ENCODE measurements at regions not wholly inside any gene's neighbourhood (a gene's known extent, or its start where the extent isn't known, plus 50 kb on each side); places are given as distances from the start of the nearest gene placed in this dataset.

DNA sequence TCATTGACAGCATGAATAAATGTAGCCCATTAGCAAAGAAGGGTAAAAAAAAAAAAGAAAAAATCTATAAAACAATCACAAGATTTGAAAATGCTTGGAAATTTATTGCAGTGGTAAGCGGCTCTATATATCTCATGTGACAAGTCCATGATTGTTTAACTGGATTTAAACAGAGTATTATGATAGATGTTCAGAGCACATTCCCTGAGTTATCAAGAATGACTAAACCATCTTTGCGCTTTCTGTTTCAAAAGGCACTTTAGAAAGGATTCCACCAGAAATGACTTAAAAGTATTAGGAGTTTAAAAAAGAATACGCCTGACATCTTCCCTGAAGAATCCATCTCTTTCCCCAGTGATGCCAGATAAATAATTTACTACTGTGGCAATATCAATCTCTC, 409.5 kb upstream of the UBE2E3 start:
- TF ChIP-seq, protein P1, sequence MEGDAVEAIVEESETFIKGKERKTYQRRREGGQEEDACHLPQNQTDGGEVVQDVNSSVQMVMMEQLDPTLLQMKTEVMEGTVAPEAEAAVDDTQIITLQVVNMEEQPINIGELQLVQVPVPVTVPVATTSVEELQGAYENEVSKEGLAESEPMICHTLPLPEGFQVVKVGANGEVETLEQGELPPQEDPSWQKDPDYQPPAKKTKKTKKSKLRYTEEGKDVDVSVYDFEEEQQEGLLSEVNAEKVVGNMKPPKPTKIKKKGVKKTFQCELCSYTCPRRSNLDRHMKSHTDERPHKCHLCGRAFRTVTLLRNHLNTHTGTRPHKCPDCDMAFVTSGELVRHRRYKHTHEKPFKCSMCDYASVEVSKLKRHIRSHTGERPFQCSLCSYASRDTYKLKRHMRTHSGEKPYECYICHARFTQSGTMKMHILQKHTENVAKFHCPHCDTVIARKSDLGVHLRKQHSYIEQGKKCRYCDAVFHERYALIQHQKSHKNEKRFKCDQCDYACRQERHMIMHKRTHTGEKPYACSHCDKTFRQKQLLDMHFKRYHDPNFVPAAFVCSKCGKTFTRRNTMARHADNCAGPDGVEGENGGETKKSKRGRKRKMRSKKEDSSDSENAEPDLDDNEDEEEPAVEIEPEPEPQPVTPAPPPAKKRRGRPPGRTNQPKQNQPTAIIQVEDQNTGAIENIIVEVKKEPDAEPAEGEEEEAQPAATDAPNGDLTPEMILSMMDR (IDR thresholded peaks at IDR 0.05) = no peak
- no peak for TF ChIP-seq ZFX (IDR thresholded peaks at IDR 0.05; ENCODE audit: borderline replicate concordance)
- no peak overlapping the region for H3K27ac ChIP-seq

GRCh38 chr2:180564051-180564450, 416.4 kb upstream of the UBE2E3 start:
- TF ChIP-seq, protein P1 (IDR thresholded peaks at IDR 0.05) = no peak
- TF ChIP-seq ZFX (IDR thresholded peaks at IDR 0.05; ENCODE audit: borderline replicate concordance) = no peak
- H3K27ac ChIP-seq = no peak overlapping the region

DNA sequence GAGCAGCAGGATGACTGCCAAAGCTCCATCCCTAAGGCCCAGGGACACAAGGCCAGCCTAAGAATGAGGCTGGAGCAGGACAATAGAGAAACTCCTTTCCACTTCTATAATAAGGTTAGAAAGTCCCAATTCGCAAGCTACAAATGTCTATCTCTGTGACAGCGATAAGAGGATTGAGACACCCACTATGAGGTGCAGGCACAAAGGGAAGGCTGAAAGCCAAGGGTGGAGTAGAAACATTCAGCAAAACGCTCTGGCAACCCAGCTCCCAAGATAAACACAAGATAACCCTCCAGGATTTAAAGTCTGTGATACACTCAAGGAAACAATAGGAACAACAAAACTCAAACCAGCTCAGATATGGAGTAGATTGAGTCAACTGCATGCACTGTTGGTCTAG, 418.0 kb upstream of the UBE2E3 start:
- H3K27ac ChIP-seq = no peak overlapping the region
- TF ChIP-seq, protein P1 (IDR thresholded peaks at IDR 0.05) = no peak
- TF ChIP-seq ZFX (IDR thresholded peaks at IDR 0.05; ENCODE audit: borderline replicate concordance) = no peak

DNA sequence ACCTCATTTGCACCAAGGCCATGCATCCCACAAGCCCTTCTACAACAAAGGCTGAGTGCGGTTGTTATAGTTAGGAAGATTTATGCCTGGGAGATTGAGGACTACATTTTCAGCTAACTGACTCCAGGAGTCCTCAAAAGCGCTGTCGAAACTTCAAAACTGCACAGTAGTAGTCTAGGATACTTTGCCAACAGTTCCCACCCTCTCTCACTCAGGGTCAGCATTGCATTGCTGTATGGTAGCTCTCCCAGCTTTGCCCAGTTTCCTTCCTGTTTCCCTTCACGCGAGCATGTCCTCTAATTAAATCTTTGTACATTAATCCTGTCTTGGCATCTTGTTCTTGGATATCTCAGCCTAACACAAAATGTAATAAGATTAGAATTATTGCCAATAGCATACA, 420.6 kb upstream of the UBE2E3 start:
- TF ChIP-seq, protein P1 (IDR thresholded peaks at IDR 0.05) = no peak
- no peak for TF ChIP-seq ZFX (IDR thresholded peaks at IDR 0.05; ENCODE audit: borderline replicate concordance)
- no peak overlapping the region for H3K27ac ChIP-seq

DNA sequence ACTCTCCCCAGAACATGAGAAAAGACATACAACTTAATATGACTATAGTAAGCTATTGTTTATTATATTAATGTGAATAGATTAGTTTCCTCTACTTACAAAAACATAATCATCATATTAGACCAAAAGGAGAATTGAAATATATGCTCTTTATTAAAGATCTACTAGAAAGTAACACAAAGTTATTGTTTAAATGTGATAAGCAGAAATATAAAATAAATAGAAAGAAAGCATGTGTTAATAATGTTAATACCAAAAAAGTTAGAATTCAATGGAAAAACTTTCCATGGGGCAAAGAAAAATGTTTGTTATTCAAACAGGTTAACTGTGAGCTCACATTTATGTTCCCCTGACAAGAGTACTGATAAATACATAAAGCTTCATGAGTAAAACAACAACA, 421.4 kb upstream of the UBE2E3 start:
- TF ChIP-seq, protein P1 (IDR thresholded peaks at IDR 0.05) = no peak
- TF ChIP-seq ZFX (IDR thresholded peaks at IDR 0.05; ENCODE audit: borderline replicate concordance) = no peak
- no peak overlapping the region for H3K27ac ChIP-seq

DNA sequence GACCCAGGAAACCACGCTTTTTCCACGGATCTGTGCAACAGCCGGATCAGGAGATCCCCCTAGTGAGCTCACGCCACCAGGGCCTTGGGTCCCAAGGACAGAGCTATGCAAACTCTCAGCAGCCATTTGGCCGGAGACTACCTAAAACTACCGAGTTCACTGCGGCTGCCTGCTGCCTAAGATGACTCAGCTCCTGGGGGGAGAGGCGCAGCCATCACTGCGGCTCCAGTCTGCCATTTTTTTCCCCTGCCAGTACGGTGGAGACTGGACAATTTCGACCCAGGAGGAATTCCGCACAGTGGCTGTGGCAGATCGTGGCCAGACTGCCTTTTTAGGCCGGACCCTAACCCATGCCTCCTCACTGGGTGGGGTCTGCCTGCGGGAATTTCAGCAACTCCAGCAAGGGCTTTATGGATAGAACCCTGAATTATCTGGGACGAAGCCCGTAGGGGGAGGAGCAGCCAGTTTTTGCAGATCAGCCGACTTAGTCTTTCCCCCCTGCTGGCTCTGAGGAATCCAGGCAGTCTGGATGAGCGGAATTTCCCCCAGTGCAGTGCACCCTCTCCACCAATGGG, 424.9 kb upstream of the UBE2E3 start:
- TF ChIP-seq, protein P1 (IDR thresholded peaks at IDR 0.05) = no peak
- TF ChIP-seq ZFX (IDR thresholded peaks at IDR 0.05; ENCODE audit: borderline replicate concordance) = no peak
- H3K27ac ChIP-seq = no peak overlapping the region

GRCh38 chr2:180554330-180554729, 426.1 kb upstream of the UBE2E3 start:
- no peak overlapping the region for H3K27ac ChIP-seq
- TF ChIP-seq, protein P1 (IDR thresholded peaks at IDR 0.05) = no peak
- no peak for TF ChIP-seq ZFX (IDR thresholded peaks at IDR 0.05; ENCODE audit: borderline replicate concordance)

Data from 22Rv1 (cell line).